ENCODE measurements at regions not wholly inside any gene's neighbourhood (a gene's known extent, or its start where the extent isn't known, plus 50 kb on each side); places are given as distances from the start of the nearest gene placed in this dataset.
"Not testable (repeated sequence)": the region's sequence is repeated elsewhere in the genome, so short reads cannot be mapped to it uniquely, and the experiment has no call there.

- no peak overlapping the region for H3K4me3 ChIP-seq (ENCODE audit: low read depth, low read length)
Observed at GRCh38 chr21:25176637-25177412, 430.5 kb downstream of the MRPL39 start.

DNA sequence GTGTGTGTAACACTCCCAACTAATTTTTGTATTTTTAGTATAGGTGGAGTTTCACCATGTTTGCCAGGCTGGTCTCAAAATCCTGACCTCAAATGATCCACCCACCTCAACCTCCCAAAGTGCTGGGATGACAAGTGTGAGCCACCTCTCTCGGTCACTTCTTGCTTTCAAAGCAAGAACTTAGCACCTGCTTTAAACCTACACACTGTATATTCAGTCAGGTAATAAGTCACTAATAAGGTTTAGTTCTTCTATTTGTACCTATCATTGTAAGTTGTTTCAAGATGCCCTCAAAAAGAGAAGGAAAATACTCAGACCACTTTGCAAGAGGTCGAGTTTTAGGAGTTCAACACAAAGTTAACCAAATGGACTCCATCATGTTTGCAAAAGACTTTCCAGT is 431.3 kb downstream of the MRPL39 start:
- TF ChIP-seq, protein P1, sequence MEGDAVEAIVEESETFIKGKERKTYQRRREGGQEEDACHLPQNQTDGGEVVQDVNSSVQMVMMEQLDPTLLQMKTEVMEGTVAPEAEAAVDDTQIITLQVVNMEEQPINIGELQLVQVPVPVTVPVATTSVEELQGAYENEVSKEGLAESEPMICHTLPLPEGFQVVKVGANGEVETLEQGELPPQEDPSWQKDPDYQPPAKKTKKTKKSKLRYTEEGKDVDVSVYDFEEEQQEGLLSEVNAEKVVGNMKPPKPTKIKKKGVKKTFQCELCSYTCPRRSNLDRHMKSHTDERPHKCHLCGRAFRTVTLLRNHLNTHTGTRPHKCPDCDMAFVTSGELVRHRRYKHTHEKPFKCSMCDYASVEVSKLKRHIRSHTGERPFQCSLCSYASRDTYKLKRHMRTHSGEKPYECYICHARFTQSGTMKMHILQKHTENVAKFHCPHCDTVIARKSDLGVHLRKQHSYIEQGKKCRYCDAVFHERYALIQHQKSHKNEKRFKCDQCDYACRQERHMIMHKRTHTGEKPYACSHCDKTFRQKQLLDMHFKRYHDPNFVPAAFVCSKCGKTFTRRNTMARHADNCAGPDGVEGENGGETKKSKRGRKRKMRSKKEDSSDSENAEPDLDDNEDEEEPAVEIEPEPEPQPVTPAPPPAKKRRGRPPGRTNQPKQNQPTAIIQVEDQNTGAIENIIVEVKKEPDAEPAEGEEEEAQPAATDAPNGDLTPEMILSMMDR (IDR thresholded peaks at IDR 0.05; ENCODE audit: borderline replicate concordance, insufficient read depth, low read depth, low read length): no peak
- H3K4me3 ChIP-seq (ENCODE audit: low read depth, low read length): no peak overlapping the region

More at GRCh38 chr21:25176637-25177412, 430.5 kb downstream of the MRPL39 start:
- TF ChIP-seq, protein P1 (IDR thresholded peaks at IDR 0.05; ENCODE audit: borderline replicate concordance, insufficient read depth, low read depth, low read length): no peak

GRCh38 chr21:25171438-25171837 is 435.8 kb downstream of the MRPL39 start:
- TF ChIP-seq, protein P1 (IDR thresholded peaks at IDR 0.05; ENCODE audit: borderline replicate concordance, insufficient read depth, low read depth, low read length): no peak
- no peak overlapping the region for H3K4me3 ChIP-seq (ENCODE audit: low read depth, low read length)

DNA sequence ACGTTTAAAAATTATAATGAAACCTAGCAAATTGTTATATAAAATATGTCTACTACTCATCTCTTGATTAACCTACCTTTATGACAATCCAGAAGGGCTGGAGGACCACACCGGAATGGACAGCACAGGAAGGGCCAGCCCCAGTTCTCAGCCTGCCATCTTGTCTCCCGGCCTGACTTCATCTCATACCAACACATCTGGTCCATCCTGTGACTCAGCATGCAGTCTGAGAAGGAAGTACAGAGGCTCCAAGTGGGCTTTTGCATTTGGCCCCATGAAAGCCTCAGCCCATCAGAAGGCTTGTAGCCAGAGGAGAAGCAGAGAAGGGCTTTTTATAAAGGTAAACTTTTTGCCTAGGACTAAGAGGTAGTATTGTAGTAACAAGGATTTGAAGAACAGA is 436.6 kb downstream of the MRPL39 start:
- H3K4me3 ChIP-seq (ENCODE audit: low read depth, low read length): no peak overlapping the region
- TF ChIP-seq, protein P1 (IDR thresholded peaks at IDR 0.05; ENCODE audit: borderline replicate concordance, insufficient read depth, low read depth, low read length): no peak

- no peak overlapping the region for H3K4me3 ChIP-seq (ENCODE audit: low read depth, low read length)
- TF ChIP-seq, protein P1 (IDR thresholded peaks at IDR 0.05; ENCODE audit: borderline replicate concordance, insufficient read depth, low read depth, low read length): no peak
Observed at GRCh38 chr21:25169370-25169769, 437.9 kb downstream of the MRPL39 start.

GRCh38 chr21:25166904-25167303 is 440.4 kb downstream of the MRPL39 start:
- H3K4me3 ChIP-seq (ENCODE audit: low read depth, low read length): not testable (repeated sequence)

DNA sequence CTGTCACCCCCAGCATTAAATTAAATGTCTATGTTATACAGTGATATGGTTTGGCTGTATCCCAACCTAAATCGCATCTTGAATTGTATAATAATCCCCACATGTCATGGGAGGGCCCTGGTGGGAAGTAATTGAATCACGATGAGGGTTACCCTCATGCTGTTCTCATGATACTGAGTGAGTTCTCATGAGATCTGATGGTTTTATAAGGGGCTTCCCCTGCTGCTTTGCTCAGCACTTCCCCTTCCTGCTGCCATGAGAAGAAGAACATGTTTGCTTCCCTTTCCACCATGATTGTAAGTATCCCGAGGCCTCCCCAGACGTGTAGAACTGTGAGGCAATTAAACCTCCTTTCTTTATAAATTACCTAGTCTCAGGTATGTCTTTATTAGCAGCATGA is 445.7 kb downstream of the MRPL39 start:
- H3K4me3 ChIP-seq (ENCODE audit: low read depth, low read length): no peak overlapping the region
- TF ChIP-seq, protein P1 (IDR thresholded peaks at IDR 0.05; ENCODE audit: borderline replicate concordance, insufficient read depth, low read depth, low read length): no peak

DNA sequence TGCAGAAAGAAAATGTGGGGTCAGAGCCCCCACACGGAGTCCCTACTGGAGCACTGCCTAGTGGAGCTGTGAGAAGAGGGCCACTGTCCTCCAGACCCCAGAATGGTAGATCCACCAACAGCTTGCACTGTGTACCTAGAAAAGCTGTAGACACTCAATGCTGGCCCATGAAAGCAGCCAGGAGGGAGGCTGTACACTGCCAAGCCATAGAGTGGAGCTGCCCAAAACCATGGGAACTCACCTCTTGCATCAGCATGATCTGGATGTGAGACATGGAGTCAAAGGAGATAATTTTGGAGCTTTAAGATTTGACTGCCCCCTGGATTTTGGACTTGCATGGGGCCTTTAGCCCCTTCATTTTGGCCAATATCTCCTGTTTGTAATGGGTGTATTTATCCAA is 452.3 kb downstream of the MRPL39 start:
- not testable (repeated sequence) for H3K4me3 ChIP-seq (ENCODE audit: low read depth, low read length)
